HS-27A (cell line): ENCODE measurements at regions not wholly inside any gene's neighbourhood (a gene's known extent, or its start where the extent isn't known, plus 50 kb on each side); places are given as distances from the start of the nearest gene placed in this dataset.

Source experiments
- DNase-seq: peaks from one replicate; pipeline ENCODE4 v3.0.0-alpha.2; 2012; ENCODE audit warnings: low read depth, missing footprints

GRCh38 chr19:31402529-31403316, 53.5 kb upstream of the TSHZ3 start:
- no peak for DNase-seq

- no peak for DNase-seq
Observed at GRCh38 chr19:31406106-31406505, 56.9 kb upstream of the TSHZ3 start.

- DNase-seq = peak; percentile 48
Observed at GRCh38 chr19:31408460-31409124, 59.4 kb upstream of the TSHZ3 start.

GRCh38 chr19:31413353-31413752, 64.1 kb upstream of the TSHZ3 start:
- no peak for DNase-seq

GRCh38 chr19:31415322-31415721, 66.1 kb upstream of the TSHZ3 start:
- DNase-seq = no peak

- no peak for DNase-seq
Observed at GRCh38 chr19:31416548-31416947, 67.3 kb upstream of the TSHZ3 start.

GRCh38 chr19:31418055-31418454, 68.8 kb upstream of the TSHZ3 start:
- DNase-seq = no peak

GRCh38 chr19:31418692-31419430, 69.6 kb upstream of the TSHZ3 start:
- no peak for DNase-seq

GRCh38 chr19:31419871-31420445, 70.7 kb upstream of the TSHZ3 start:
- DNase-seq = no peak

- no peak for DNase-seq
Observed at GRCh38 chr19:31421082-31421481, 71.8 kb upstream of the TSHZ3 start.

GRCh38 chr19:31421856-31422255, 72.6 kb upstream of the TSHZ3 start:
- DNase-seq = no peak

GRCh38 chr19:31423896-31424295, 74.7 kb upstream of the TSHZ3 start:
- DNase-seq = no peak

- no peak for DNase-seq
Observed at GRCh38 chr19:31424861-31425620, 75.8 kb upstream of the TSHZ3 start.

GRCh38 chr19:31427857-31428256, 78.6 kb upstream of the TSHZ3 start:
- no peak for DNase-seq

GRCh38 chr19:31430381-31430780, 81.1 kb upstream of the TSHZ3 start:
- no peak for DNase-seq

- no peak for DNase-seq
Observed at GRCh38 chr19:31432201-31432810, 83.1 kb upstream of the TSHZ3 start.

- DNase-seq = no peak
Observed at GRCh38 chr19:31436121-31436776, 87.0 kb upstream of the TSHZ3 start.

GRCh38 chr19:31438401-31439269, 89.4 kb upstream of the TSHZ3 start:
- no peak for DNase-seq

GRCh38 chr19:31439270-31439573, 90.0 kb upstream of the TSHZ3 start:
- DNase-seq = no peak

GRCh38 chr19:31444931-31445330, 95.7 kb upstream of the TSHZ3 start:
- no peak for DNase-seq
